ENCODE measurements at regions not wholly inside any gene's neighbourhood (a gene's known extent, or its start where the extent isn't known, plus 50 kb on each side); places are given as distances from the start of the nearest gene placed in this dataset.

GRCh38 chr1:110743397-110743796 is 68.7 kb upstream of the KCNA3 start:
- Histone ChIP-seq H3K4me3 (ENCODE audit: low read length) (no peak overlapping the region), H3K27ac (ENCODE audit: low read depth, low read length) (no peak overlapping the region), H3K9me3 (ENCODE audit: control insufficient read depth in 2 of 3, low read length in 3 of 3) (no peaks in the 10 kb centered on the region), H3K36me3 (ENCODE audit: control insufficient read depth in 2 of 3, insufficient read depth in 3 of 3, low read length in 3 of 3) (no peaks in the 10 kb centered on the region), H3K4me1 (ENCODE audit: control insufficient read depth in 2 of 2, insufficient read depth in 2 of 2, low read length in 2 of 2) (no peaks in the 10 kb centered on the region), H3K27me3 (ENCODE audit: control insufficient read depth in 2 of 2, insufficient read depth in 2 of 2, low read length in 2 of 2) (no peaks in the 10 kb centered on the region)
- no peak overlapping the region for H3K4me3 Mint-ChIP-seq
- intact Hi-C loops (cut with micrococcal nuclease): no loop called here
- DNase-seq: no peak
- POLR2A ChIA-PET: no interaction called here
- H3K4me1 Mint-ChIP-seq: no peaks in the 10 kb centered on the region
- no peak overlapping the region for H3K27ac Mint-ChIP-seq
- ATAC-seq: no peak
- H3K36me3 Mint-ChIP-seq: peaks cover 0 to 4% (median 0%) of the 10 kb centered on the region in 5 donors
- H3K27me3 Mint-ChIP-seq: peaks cover 19 to 36% (median 20%) of the 10 kb centered on the region in 5 donors
- CTCF ChIA-PET: no interaction called here
- H3K9me3 Mint-ChIP-seq: peaks cover 0 to 6% (median 0%) of the 10 kb centered on the region in 11 donors

- Histone ChIP-seq H3K4me3 (ENCODE audit: low read length) (no peak overlapping the region), H3K27ac (ENCODE audit: low read depth, low read length) (no peak overlapping the region), H3K27me3 (ENCODE audit: control insufficient read depth in 2 of 2, insufficient read depth in 2 of 2, low read length in 2 of 2) (no peaks in the 10 kb centered on the region), H3K36me3 (ENCODE audit: control insufficient read depth in 2 of 3, insufficient read depth in 3 of 3, low read length in 3 of 3) (no peaks in the 10 kb centered on the region), H3K4me1 (ENCODE audit: control insufficient read depth in 2 of 2, insufficient read depth in 2 of 2, low read length in 2 of 2) (no peaks in the 10 kb centered on the region), H3K9me3 (ENCODE audit: control insufficient read depth in 2 of 3, low read length in 3 of 3) (no peaks in the 10 kb centered on the region)
- Mint-ChIP-seq H3K9me3 (no peaks in the 10 kb centered on the region), H3K4me1 (peaks cover 0 to 4% (median 0%) of the 10 kb centered on the region in 7 donors), H3K36me3 (no peaks in the 10 kb centered on the region), H3K27ac (no peak overlapping the region), H3K4me3 (no peak overlapping the region), H3K27me3 (peaks cover 0 to 28% (median 9%) of the 10 kb centered on the region in 5 donors)
- DNase-seq (no peak), ATAC-seq (no peak)
- ChIA-PET POLR2A (no interaction called here), CTCF (no interaction called here)
- intact Hi-C loops (cut with micrococcal nuclease): no loop called here
Measured at GRCh38 chr1:110736900-110737605, 62.3 kb upstream of the KCNA3 start.

GRCh38 chr1:110734133-110734680 is 59.5 kb upstream of the KCNA3 start:
- no peak overlapping the region for H3K27ac ChIP-seq (ENCODE audit: low read depth, low read length)
- intact Hi-C loops (cut with micrococcal nuclease): no loop called here
- DNase-seq (no peak), ATAC-seq (no peak)
- no peak overlapping the region for H3K4me3 ChIP-seq (ENCODE audit: low read length)
- H3K4me1 ChIP-seq (ENCODE audit: control insufficient read depth in 2 of 2, insufficient read depth in 2 of 2, low read length in 2 of 2): no peaks in the 10 kb centered on the region
- peak overlapping the region in 1 of 9 donors; percentile 23 for H3K27ac Mint-ChIP-seq
- H3K27me3 ChIP-seq (ENCODE audit: control insufficient read depth in 2 of 2, insufficient read depth in 2 of 2, low read length in 2 of 2): no peaks in the 10 kb centered on the region
- no peak overlapping the region for H3K4me3 Mint-ChIP-seq
- POLR2A ChIA-PET: interaction anchor here (0.5 kb wide), 1 partner anchor 65 kb away, joined by 3 read pairs; no protein-coding TSS in a partner anchor
- H3K4me1 Mint-ChIP-seq: peaks cover 0 to 7% (median 0%) of the 10 kb centered on the region in 7 donors
- H3K9me3 Mint-ChIP-seq: no peaks in the 10 kb centered on the region
- no peaks in the 10 kb centered on the region for H3K9me3 ChIP-seq (ENCODE audit: control insufficient read depth in 2 of 3, low read length in 3 of 3)
- no peaks in the 10 kb centered on the region for H3K36me3 Mint-ChIP-seq
- H3K27me3 Mint-ChIP-seq: peaks cover 0 to 19% (median 9%) of the 10 kb centered on the region in 5 donors
- H3K36me3 ChIP-seq (ENCODE audit: control insufficient read depth in 2 of 3, insufficient read depth in 3 of 3, low read length in 3 of 3): no peaks in the 10 kb centered on the region
- CTCF ChIA-PET: interaction anchor here (0.9 kb wide), 1 partner anchor 115 kb away, joined by 3 read pairs; no protein-coding TSS in a partner anchor

DNA sequence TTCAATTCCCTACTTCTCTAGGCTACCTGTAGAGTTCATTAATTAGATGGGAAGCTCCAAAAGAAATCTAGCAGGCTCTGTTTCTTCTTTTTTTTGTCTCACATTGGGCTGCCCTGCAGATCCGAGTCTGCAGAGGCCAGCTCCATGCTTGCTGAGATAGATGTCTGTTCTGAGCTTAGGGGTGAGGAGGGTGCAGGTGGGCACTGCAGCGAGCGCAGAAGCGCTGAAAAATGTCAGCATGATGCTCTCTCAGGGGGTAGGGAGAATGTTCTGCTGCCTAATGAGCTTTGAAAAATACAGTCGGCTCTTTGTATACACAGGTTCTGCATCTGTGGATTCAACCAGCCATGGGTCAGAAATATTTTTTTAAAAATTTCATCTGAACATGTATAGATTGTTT is 56.8 kb upstream of the KCNA3 start:
- no peak overlapping the region for H3K27ac ChIP-seq (ENCODE audit: low read depth, low read length)
- H3K36me3 ChIP-seq (ENCODE audit: control insufficient read depth in 2 of 3, insufficient read depth in 3 of 3, low read length in 3 of 3): no peaks in the 10 kb centered on the region
- Mint-ChIP-seq H3K9me3 (no peaks in the 10 kb centered on the region), H3K27me3 (peaks cover 0 to 19% (median 5%) of the 10 kb centered on the region in 5 donors), H3K4me1 (peaks cover 14 to 31% (median 23%) of the 10 kb centered on the region in 7 donors), H3K36me3 (no peaks in the 10 kb centered on the region), H3K4me3 (no peak overlapping the region), H3K27ac (no peak overlapping the region)
- no peak overlapping the region for H3K4me3 ChIP-seq (ENCODE audit: low read length)
- peaks cover 18 to 20% of the 10 kb centered on the region in 2 donors for H3K4me1 ChIP-seq (ENCODE audit: control insufficient read depth in 2 of 2, insufficient read depth in 2 of 2, low read length in 2 of 2)
- ChIA-PET CTCF (interaction anchor here (0.6 kb wide), 1 partner anchor 108 kb away, joined by 3 read pairs; no protein-coding TSS in a partner anchor), POLR2A (no interaction called here)
- DNase-seq (no peak), ATAC-seq (no peak)
- no peaks in the 10 kb centered on the region for H3K9me3 ChIP-seq (ENCODE audit: control insufficient read depth in 2 of 3, low read length in 3 of 3)
- intact Hi-C loops (cut with micrococcal nuclease): no loop called here
- no peaks in the 10 kb centered on the region for H3K27me3 ChIP-seq (ENCODE audit: control insufficient read depth in 2 of 2, insufficient read depth in 2 of 2, low read length in 2 of 2)

DNA sequence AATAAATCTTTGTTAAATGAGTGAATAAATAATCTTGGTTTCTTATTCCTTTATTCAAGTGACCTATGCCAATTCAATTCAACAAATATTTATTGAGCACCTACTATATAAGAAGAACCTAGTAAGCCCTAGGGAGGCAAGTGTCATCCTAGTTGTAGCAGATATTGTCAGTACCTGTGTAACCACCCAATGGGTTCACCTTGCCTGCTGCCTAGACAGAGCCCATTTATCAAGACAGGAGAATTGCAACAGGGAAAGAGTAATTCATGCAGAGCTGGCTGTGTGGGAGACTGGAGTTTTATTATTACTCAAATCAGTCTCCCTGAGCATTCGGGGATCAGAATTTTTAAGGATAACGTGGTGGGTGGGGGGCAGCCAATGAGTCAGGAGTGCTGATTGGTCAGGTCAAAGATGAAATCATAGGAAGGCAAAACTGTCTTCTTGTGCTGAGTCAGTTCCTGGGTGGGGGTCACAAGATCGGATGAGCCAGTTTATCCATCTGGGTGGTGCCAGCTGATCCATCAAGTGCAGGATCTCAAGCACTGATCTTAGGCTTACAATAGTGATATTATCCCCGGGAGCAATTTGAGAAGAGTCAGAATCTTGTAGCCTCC is 53.8 kb upstream of the KCNA3 start:
- no peak for DNase-seq
- CTCF ChIA-PET: interaction anchor here (0.9 kb wide), 1 partner anchor 20 kb away, joined by 3 read pairs; no protein-coding TSS in a partner anchor
- H3K4me3 Mint-ChIP-seq: peak overlapping the region in 1 of 10 donors; percentile 16
- POLR2A ChIA-PET: no interaction called here
- peak overlapping the region in 5 of 9 donors; percentile 33 to 83 (median 43) for H3K27ac Mint-ChIP-seq
- no peaks in the 10 kb centered on the region for H3K36me3 Mint-ChIP-seq
- H3K4me1 Mint-ChIP-seq: peaks cover 26 to 42% (median 34%) of the 10 kb centered on the region in 7 donors
- Histone ChIP-seq H3K36me3 (ENCODE audit: control insufficient read depth in 2 of 3, insufficient read depth in 3 of 3, low read length in 3 of 3) (no peaks in the 10 kb centered on the region), H3K4me1 (ENCODE audit: control insufficient read depth in 2 of 2, insufficient read depth in 2 of 2, low read length in 2 of 2) (peaks cover 24 to 28% of the 10 kb centered on the region in 2 donors), H3K4me3 (ENCODE audit: low read length) (no peak overlapping the region), H3K27ac (ENCODE audit: low read depth, low read length) (no peak overlapping the region), H3K27me3 (ENCODE audit: control insufficient read depth in 2 of 2, insufficient read depth in 2 of 2, low read length in 2 of 2) (no peaks in the 10 kb centered on the region), H3K9me3 (ENCODE audit: control insufficient read depth in 2 of 3, low read length in 3 of 3) (no peaks in the 10 kb centered on the region)
- intact Hi-C loops (cut with micrococcal nuclease): no loop called here
- no peaks in the 10 kb centered on the region for H3K9me3 Mint-ChIP-seq
- no peak for ATAC-seq
- H3K27me3 Mint-ChIP-seq: peaks cover 0 to 5% (median 0%) of the 10 kb centered on the region in 5 donors

DNA sequence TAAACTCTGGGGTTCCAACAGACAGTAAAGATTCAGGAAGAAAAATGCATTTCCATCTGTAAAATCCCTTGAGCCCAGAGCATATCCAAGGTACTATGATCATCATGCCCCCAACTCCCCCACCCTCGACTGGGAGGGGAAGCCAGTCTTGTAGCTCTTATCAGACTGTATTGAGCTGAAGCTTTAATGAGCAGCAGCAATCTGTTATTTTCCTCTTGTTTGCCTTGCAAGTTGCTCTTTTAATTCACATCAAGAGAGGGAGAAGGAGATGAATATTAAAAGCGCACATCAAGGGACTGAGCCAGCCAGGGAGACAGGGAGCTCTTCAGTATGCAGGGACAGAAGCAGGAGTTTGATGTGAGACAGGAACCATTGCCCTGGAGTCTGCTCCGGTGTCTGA is 52.5 kb upstream of the KCNA3 start:
- no peaks in the 10 kb centered on the region for H3K27me3 Mint-ChIP-seq
- ATAC-seq (no peak), DNase-seq (no peak)
- H3K27ac Mint-ChIP-seq: peak overlapping the region; percentile 30 to 83 (median 68)
- H3K9me3 ChIP-seq (ENCODE audit: control insufficient read depth in 2 of 3, low read length in 3 of 3): no peaks in the 10 kb centered on the region
- no peaks in the 10 kb centered on the region for H3K36me3 ChIP-seq (ENCODE audit: control insufficient read depth in 2 of 3, insufficient read depth in 3 of 3, low read length in 3 of 3)
- no peaks in the 10 kb centered on the region for H3K9me3 Mint-ChIP-seq
- intact Hi-C loops (cut with micrococcal nuclease): no loop called here
- H3K27ac ChIP-seq (ENCODE audit: low read depth, low read length): peak overlapping the region; percentile 61
- peak overlapping the region; percentile 6 to 88 (median 71) for H3K4me3 Mint-ChIP-seq
- H3K27me3 ChIP-seq (ENCODE audit: control insufficient read depth in 2 of 2, insufficient read depth in 2 of 2, low read length in 2 of 2): no peaks in the 10 kb centered on the region
- peaks cover 26 to 42% (median 32%) of the 10 kb centered on the region in 7 donors for H3K4me1 Mint-ChIP-seq
- CTCF ChIA-PET: interaction anchor here (0.7 to 1.4 kb wide), 3 partner anchors 19 to 108 kb away, joined by 3 to 4 read pairs (median 3); no protein-coding TSS in a partner anchor
- POLR2A ChIA-PET: interaction anchor here (1.1 to 1.2 kb wide), 2 partner anchors 8 to 12 kb away, joined by 4 to 5 read pairs; no protein-coding TSS in a partner anchor
- peaks cover 24 to 28% of the 10 kb centered on the region in 2 donors for H3K4me1 ChIP-seq (ENCODE audit: control insufficient read depth in 2 of 2, insufficient read depth in 2 of 2, low read length in 2 of 2)
- no peaks in the 10 kb centered on the region for H3K36me3 Mint-ChIP-seq
- H3K4me3 ChIP-seq (ENCODE audit: low read length): peak overlapping the region; percentile 31

Measured in naive thymus-derived CD4-positive, alpha-beta T cell (primary cell).